ENCODE measurements at regions not wholly inside any gene's neighbourhood (a gene's known extent, or its start where the extent isn't known, plus 50 kb on each side); places are given as distances from the start of the nearest gene placed in this dataset.

- intact Hi-C loops (cut with DNase I; ENCODE audit: low total_unique reads) = no loop called here
- Histone ChIP-seq H3K36me3 (no peaks in the 10 kb centered on the region), H3K27ac (no peak overlapping the region), H3K4me3 (no peak overlapping the region), H3K4me1 (no peaks in the 10 kb centered on the region), H3K9me3 (no peaks in the 10 kb centered on the region), H3K27me3 (no peaks in the 10 kb centered on the region)
- no peak for TF ChIP-seq CTCF (IDR thresholded peaks at IDR 0.05)
- no peak for TF ChIP-seq POLR2A (IDR thresholded peaks at IDR 0.05)
- DNase-seq = no peak
Observed at GRCh38 chr3:110855207-110855606, 216.4 kb upstream of the NECTIN3 start.

- Histone ChIP-seq H3K27ac (no peak overlapping the region), H3K27me3 (no peaks in the 10 kb centered on the region), H3K4me1 (no peaks in the 10 kb centered on the region), H3K9me3 (no peaks in the 10 kb centered on the region), H3K4me3 (no peak overlapping the region), H3K36me3 (no peaks in the 10 kb centered on the region)
- no peak for DNase-seq
- TF ChIP-seq CTCF (IDR thresholded peaks at IDR 0.05) (no peak), POLR2A (IDR thresholded peaks at IDR 0.05) (no peak)
- intact Hi-C loops (cut with DNase I; ENCODE audit: low total_unique reads) = no loop called here
Observed at GRCh38 chr3:110856916-110857315, 214.7 kb upstream of the NECTIN3 start.

GRCh38 chr3:110858549-110858948, 213.1 kb upstream of the NECTIN3 start:
- DNase-seq = no peak
- intact Hi-C loops (cut with DNase I; ENCODE audit: low total_unique reads) = no loop called here
- no peaks in the 10 kb centered on the region for H3K9me3 ChIP-seq
- no peak overlapping the region for H3K4me3 ChIP-seq
- H3K27me3 ChIP-seq = no peaks in the 10 kb centered on the region
- TF ChIP-seq CTCF (IDR thresholded peaks at IDR 0.05) = no peak
- no peak for TF ChIP-seq POLR2A (IDR thresholded peaks at IDR 0.05)
- no peak overlapping the region for H3K27ac ChIP-seq
- H3K36me3 ChIP-seq = no peaks in the 10 kb centered on the region
- H3K4me1 ChIP-seq = no peaks in the 10 kb centered on the region

GRCh38 chr3:110859336-110859735, 212.3 kb upstream of the NECTIN3 start:
- no peaks in the 10 kb centered on the region for H3K4me1 ChIP-seq
- intact Hi-C loops (cut with DNase I; ENCODE audit: low total_unique reads) = no loop called here
- no peak overlapping the region for H3K4me3 ChIP-seq

GRCh38 chr3:110859993-110860392, 211.6 kb upstream of the NECTIN3 start:
- no peak for DNase-seq
- H3K27ac ChIP-seq = no peak overlapping the region
- no peaks in the 10 kb centered on the region for H3K36me3 ChIP-seq
- TF ChIP-seq CTCF (IDR thresholded peaks at IDR 0.05) (no peak), POLR2A (IDR thresholded peaks at IDR 0.05) (no peak)
- H3K9me3 ChIP-seq = no peaks in the 10 kb centered on the region
- intact Hi-C loops (cut with DNase I; ENCODE audit: low total_unique reads) = no loop called here
- no peaks in the 10 kb centered on the region for H3K4me1 ChIP-seq
- no peaks in the 10 kb centered on the region for H3K27me3 ChIP-seq
- no peak overlapping the region for H3K4me3 ChIP-seq

More at GRCh38 chr3:110859336-110859735, 212.3 kb upstream of the NECTIN3 start:
- Histone ChIP-seq H3K27ac (no peak overlapping the region), H3K36me3 (no peaks in the 10 kb centered on the region), H3K9me3 (no peaks in the 10 kb centered on the region), H3K27me3 (no peaks in the 10 kb centered on the region)
- TF ChIP-seq CTCF (IDR thresholded peaks at IDR 0.05) (no peak), POLR2A (IDR thresholded peaks at IDR 0.05) (no peak)
- DNase-seq = no peak

All from uterus (tissue), 3 donors.